Sigmoid colon (tissue), 6 donors: ENCODE measurements at regions not wholly inside any gene's neighbourhood (a gene's known extent, or its start where the extent isn't known, plus 50 kb on each side); places are given as distances from the start of the nearest gene placed in this dataset.

Source experiments
- DNase-seq: peaks from one replicate; pipeline ENCODE4 v3.0.0-alpha.2; 2019
- H3K27ac ChIP-seq, 4 donors: fragments of 200-600 bp; sonication (generic); one replicate each; pipeline ENCODE4 v1.5.1; 2016 to 2019; ENCODE audit warnings: mild to moderate bottlenecking in 1 of 4
- H3K27me3 ChIP-seq, 3 donors: fragments of 200-600 bp; sonication (generic); one replicate each; pipeline ENCODE4 v1.5.1; 2019; ENCODE audit warnings: mild to moderate bottlenecking in 1 of 3
- H3K36me3 ChIP-seq, 4 donors: fragments of 200-600 bp; sonication (generic); one replicate each; pipeline ENCODE4 v1.5.1; 2016 to 2019
- H3K4me1 ChIP-seq, 4 donors: fragments of 200-600 bp; sonication (generic); one replicate each; pipeline ENCODE4 v1.5.1; 2017 to 2019
- H3K4me3 ChIP-seq, 4 donors: fragments of 200-600 bp; sonication (generic); one replicate each; pipeline ENCODE4 v1.5.1; 2017 to 2019; ENCODE audit warnings: mild to moderate bottlenecking in 2 of 4, moderate library complexity in 1 of 4
- H3K9me3 ChIP-seq, 4 donors: fragments of 200-600 bp in 3 of 4; sonication (generic) in 3 of 4; one replicate each; pipeline versions ENCODE4 v1.5.1 to v1.6.1; 2013 to 2019
- EP300 ChIP-seq, 4 donors: sonication (generic); formaldehyde crosslinking; IDR thresholded peaks; one replicate each; pipeline ENCODE4 v1.6.1; 2017; ENCODE audit warnings: antibody characterized with exemption in 4 of 4
- POLR2A ChIP-seq, 2 donors: fragments of 450-650 bp; IDR thresholded peaks; one replicate each; pipeline ENCODE4 v1.6.1; 2016; ENCODE audit warnings: antibody characterized with exemption in 2 of 2, mild to moderate bottlenecking in 2 of 2, moderate library complexity in 2 of 2
- POLR2AphosphoS5 ChIP-seq, 4 donors: sonication (generic); formaldehyde crosslinking; IDR thresholded peaks; one replicate each; pipeline ENCODE4 v1.6.1; 2017; ENCODE audit warnings: antibody characterized with exemption in 4 of 4
- WGBS, 2 donors: extraction: QIAGEN DNeasy Blood & Tissue Kit; methylation state at CpG; one replicate each; pipeline ENCODE4 v1.1.7; 2013; 5-methylcytosine and 5-hydroxymethylcytosine counted together
- intact Hi-C: fragments of 100-400 bp; cut with DNase I; formaldehyde crosslinking; loops from one replicate; pipeline ENCODE4 v1.15.1; 2023
- TF ChIP-seq, protein P1 (sequence below), 4 experiments: fragments of 450-650 bp in 3 of 4; fragments of 200-600 bp in 1 of 4; IDR thresholded peaks; one replicate each; pipeline ENCODE4 v1.5.1; 2016 to 2019; ENCODE audit warnings: antibody characterized with exemption in 4 of 4, mild to moderate bottlenecking in 3 of 4, moderate library complexity in 2 of 4
- donor health status: healthy with polysubstance abuse.
- donor health status: healthy.

DNA sequence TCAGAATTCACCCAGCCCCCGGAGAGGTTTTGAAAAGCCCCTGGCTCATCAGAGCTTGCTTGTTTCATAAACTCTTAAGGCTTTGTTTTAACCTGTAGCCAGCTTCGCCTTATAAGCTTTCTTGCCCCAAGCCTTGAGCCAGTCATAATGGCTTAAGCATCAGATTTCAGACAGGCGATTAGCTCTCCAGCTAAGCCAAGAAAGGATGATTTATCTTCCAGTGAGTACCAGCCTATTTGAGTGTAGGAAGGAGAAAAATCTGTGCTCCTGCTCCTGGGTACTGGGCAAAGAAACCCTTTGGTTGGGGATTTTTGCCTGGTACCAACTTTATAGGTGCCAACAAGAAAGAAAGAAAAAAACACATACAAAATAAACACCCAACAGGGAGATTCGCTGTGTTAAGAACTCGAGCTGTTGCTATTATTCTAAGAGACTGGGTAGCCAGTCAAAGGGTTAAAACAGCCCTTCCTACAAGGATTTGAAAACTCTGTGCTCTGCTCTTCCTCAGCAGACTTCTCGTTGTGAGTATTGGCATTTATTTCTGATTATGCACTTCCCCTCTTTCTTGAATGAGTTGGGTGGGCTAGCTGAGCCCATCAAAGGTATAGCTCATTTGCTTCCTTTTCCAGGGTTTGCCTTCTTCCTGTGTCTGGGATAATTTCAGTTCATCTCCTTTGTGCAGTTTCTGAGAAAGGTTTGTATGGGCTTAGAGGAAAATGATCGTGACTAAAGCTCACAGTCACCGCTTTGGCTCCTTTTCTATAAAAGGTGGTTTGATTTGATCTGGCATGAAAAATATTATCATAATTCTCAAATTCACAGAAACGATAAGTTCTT is 157.2 kb upstream of the DMRT1 start:
- no peak for DNase-seq
- intact Hi-C loops = no loop called here
- Histone ChIP-seq H3K27ac (peak overlapping the region; percentile 80 to 96 (median 84)), H3K4me1 (peaks cover 0 to 53% (median 39%) of the 10 kb centered on the region in 4 donors), H3K27me3 (no peaks in the 10 kb centered on the region), H3K4me3 (peak overlapping the region in 3 of 4 donors; percentile 28 to 45 (median 36)), H3K9me3 (no peaks in the 10 kb centered on the region), H3K36me3 (no peaks in the 10 kb centered on the region)
- 64 to 80% methylated on average over 9 of the region's 9 CpGs for WGBS, 2 donors
- TF ChIP-seq POLR2AphosphoS5 (IDR thresholded peaks at IDR 0.05) = peak; percentile 39 to 65 (median 52)
- TF ChIP-seq, protein P1, sequence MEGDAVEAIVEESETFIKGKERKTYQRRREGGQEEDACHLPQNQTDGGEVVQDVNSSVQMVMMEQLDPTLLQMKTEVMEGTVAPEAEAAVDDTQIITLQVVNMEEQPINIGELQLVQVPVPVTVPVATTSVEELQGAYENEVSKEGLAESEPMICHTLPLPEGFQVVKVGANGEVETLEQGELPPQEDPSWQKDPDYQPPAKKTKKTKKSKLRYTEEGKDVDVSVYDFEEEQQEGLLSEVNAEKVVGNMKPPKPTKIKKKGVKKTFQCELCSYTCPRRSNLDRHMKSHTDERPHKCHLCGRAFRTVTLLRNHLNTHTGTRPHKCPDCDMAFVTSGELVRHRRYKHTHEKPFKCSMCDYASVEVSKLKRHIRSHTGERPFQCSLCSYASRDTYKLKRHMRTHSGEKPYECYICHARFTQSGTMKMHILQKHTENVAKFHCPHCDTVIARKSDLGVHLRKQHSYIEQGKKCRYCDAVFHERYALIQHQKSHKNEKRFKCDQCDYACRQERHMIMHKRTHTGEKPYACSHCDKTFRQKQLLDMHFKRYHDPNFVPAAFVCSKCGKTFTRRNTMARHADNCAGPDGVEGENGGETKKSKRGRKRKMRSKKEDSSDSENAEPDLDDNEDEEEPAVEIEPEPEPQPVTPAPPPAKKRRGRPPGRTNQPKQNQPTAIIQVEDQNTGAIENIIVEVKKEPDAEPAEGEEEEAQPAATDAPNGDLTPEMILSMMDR (IDR thresholded peaks at IDR 0.05) = no peak

DNA sequence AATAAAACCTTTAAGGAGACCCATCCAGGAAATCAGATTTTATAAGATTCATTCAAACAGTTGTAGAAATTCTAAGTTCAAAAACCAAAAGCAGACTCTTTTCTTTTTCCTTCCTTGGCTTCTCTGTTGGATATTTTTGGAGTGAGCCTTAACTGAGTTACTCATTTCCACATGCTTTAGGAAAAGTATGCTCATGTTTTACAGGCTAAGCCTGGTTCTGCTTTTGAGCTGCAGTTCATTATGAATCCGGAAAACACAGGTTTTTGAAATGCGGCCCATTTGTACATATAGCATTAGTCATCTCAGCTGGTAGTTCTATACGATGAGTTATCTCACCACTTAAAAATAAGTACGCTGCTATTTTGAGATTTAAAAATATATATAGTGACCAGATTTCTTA is 156.6 kb upstream of the DMRT1 start:
- Histone ChIP-seq H3K36me3 (no peaks in the 10 kb centered on the region), H3K9me3 (no peaks in the 10 kb centered on the region), H3K4me3 (peak overlapping the region; percentile 13 to 45 (median 32)), H3K27ac (peak overlapping the region; percentile 80 to 96 (median 84)), H3K27me3 (no peaks in the 10 kb centered on the region), H3K4me1 (peaks cover 0 to 57% (median 41%) of the 10 kb centered on the region in 4 donors)
- 65 to 87% methylated on average over 4 of the region's 4 CpGs for WGBS, 2 donors
- DNase-seq = no peak
- intact Hi-C loops = loop anchor here (5.0 kb wide), 1 partner anchor 58 kb away; no protein-coding TSS in a partner anchor
- TF ChIP-seq, protein P1 (IDR thresholded peaks at IDR 0.05) = no peak
- TF ChIP-seq POLR2A (IDR thresholded peaks at IDR 0.05) (no peak), POLR2AphosphoS5 (IDR thresholded peaks at IDR 0.05) (peak in 3 of 4 donors; percentile 8 to 74 (median 17)), EP300 (IDR thresholded peaks at IDR 0.05) (peak in 1 of 4 donors; percentile 13)

DNA sequence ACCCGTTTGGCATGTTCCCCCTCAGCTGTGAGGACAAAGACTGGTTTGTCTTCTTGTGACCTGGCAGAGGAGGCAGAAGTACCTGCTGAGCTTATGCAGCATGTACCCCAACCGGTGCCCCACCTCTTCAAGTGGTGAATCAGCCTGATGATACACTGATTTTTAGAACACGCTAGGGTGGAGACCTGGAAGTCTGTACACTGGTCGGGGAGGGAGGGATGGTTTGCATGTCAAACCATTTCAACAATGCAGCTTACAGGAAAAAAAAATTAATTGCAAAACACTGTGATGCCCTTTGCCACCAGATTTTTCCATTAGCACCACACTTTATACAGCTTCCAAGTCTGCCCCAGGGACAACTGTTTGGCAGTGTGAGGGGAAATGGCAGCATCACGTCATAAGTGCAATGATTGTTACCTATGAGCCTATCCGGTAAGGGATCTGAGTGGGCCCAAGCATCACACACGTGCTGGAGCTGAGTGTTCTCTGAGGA is 155.1 kb upstream of the DMRT1 start:
- H3K4me3 ChIP-seq = no peak overlapping the region
- WGBS, 2 donors = 85 to 88% methylated on average over 7 of the region's 7 CpGs
- H3K27ac ChIP-seq = peak overlapping the region; percentile 80 to 96 (median 84)
- intact Hi-C loops = loop anchor here (5.0 kb wide), 1 partner anchor 59 kb away; no protein-coding TSS in a partner anchor
- peaks cover 0 to 69% (median 45%) of the 10 kb centered on the region in 4 donors for H3K4me1 ChIP-seq
- DNase-seq = no peak
- no peaks in the 10 kb centered on the region for H3K36me3 ChIP-seq
- H3K27me3 ChIP-seq = no peaks in the 10 kb centered on the region
- H3K9me3 ChIP-seq = no peaks in the 10 kb centered on the region
- TF ChIP-seq POLR2A (IDR thresholded peaks at IDR 0.05) (no peak), POLR2AphosphoS5 (IDR thresholded peaks at IDR 0.05) (peak in 2 of 4 donors; percentile 17 to 70), EP300 (IDR thresholded peaks at IDR 0.05) (peak in 1 of 4 donors; percentile 30)
- TF ChIP-seq, protein P1 (IDR thresholded peaks at IDR 0.05) = no peak

DNA sequence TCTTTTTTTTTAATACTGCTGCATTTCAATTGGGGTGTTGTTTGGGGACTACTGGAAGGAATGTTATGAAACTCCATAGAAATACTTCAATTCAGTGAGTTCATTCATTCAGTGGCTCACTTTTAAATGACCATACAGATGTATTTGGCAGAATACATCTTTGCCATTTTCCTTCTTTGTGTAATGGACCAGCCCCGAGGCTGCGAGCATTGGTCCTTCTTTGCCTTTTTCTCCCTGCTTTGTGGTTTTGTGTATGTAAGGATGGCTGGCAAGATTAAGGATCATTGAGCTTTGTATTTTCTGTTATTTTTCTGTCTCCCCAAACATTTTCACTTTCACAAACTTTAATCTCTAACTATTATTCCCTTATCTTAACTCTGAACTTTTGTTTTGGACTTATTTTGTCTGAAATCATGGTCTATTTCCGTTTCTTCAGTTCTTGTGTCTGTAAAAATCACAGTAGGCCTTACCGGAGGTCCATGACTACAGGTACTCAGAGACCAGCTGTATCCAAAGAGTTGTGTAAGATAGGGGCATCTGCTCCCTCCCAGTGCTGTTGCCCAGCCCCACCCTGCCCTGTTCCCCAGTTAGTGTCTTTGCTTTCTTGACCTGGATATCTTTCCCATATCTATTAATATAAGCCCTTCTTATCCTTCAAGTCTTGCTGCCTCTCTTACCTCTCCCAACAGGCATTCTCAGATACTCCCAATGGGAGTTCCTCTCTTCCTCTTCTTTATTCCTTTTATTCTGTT is 154.3 kb upstream of the DMRT1 start:
- peaks cover 0 to 78% (median 53%) of the 10 kb centered on the region in 4 donors for H3K4me1 ChIP-seq
- DNase-seq = no peak
- TF ChIP-seq POLR2A (IDR thresholded peaks at IDR 0.05) = no peak
- no peak for TF ChIP-seq POLR2AphosphoS5 (IDR thresholded peaks at IDR 0.05)
- TF ChIP-seq, protein P1 (IDR thresholded peaks at IDR 0.05) = no peak
- TF ChIP-seq EP300 (IDR thresholded peaks at IDR 0.05) = no peak
- intact Hi-C loops = loop anchor here (5.0 kb wide), 1 partner anchor 60 kb away; no protein-coding TSS in a partner anchor
- WGBS, 2 donors = 92 to 94% methylated on average over 4 of the region's 4 CpGs
- no peaks in the 10 kb centered on the region for H3K9me3 ChIP-seq
- no peak overlapping the region for H3K4me3 ChIP-seq
- peak overlapping the region; percentile 80 to 96 (median 84) for H3K27ac ChIP-seq
- H3K36me3 ChIP-seq = no peaks in the 10 kb centered on the region
- H3K27me3 ChIP-seq = no peaks in the 10 kb centered on the region
